ENCODE measurements at regions not wholly inside any gene's neighbourhood (a gene's known extent, or its start where the extent isn't known, plus 50 kb on each side); places are given as distances from the start of the nearest gene placed in this dataset.

DNA sequence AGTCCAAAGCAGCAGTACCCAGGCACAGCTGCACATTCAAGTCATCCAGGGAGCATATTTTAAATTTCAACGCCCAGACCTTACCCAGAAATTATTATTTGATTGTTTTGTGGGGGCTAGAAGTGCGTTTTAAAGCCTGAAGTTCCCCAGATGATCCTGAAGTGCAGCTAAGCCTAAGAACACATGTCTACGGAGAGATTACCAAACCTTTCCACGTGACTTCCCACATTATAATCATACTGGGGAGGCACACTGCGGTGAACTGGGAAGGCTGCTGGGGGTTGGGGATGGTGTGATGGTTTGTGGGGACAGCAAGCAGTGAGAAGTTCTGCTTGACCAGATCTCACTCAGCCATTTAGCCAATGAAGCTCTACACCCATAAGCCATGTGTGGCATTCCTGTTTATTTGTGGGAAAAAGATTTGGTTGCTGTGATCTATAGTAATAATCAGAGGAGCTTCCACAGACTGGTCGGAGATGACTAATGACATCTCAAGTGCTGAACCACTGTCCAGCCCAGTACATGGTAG lies 93.4 kb upstream of the CDH6 start:
- ATAC-seq = no peak
- no peaks in the 10 kb centered on the region for H3K9me3 ChIP-seq
- TF ChIP-seq, protein P1, sequence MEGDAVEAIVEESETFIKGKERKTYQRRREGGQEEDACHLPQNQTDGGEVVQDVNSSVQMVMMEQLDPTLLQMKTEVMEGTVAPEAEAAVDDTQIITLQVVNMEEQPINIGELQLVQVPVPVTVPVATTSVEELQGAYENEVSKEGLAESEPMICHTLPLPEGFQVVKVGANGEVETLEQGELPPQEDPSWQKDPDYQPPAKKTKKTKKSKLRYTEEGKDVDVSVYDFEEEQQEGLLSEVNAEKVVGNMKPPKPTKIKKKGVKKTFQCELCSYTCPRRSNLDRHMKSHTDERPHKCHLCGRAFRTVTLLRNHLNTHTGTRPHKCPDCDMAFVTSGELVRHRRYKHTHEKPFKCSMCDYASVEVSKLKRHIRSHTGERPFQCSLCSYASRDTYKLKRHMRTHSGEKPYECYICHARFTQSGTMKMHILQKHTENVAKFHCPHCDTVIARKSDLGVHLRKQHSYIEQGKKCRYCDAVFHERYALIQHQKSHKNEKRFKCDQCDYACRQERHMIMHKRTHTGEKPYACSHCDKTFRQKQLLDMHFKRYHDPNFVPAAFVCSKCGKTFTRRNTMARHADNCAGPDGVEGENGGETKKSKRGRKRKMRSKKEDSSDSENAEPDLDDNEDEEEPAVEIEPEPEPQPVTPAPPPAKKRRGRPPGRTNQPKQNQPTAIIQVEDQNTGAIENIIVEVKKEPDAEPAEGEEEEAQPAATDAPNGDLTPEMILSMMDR (IDR thresholded peaks at IDR 0.05) = no peak

DNA sequence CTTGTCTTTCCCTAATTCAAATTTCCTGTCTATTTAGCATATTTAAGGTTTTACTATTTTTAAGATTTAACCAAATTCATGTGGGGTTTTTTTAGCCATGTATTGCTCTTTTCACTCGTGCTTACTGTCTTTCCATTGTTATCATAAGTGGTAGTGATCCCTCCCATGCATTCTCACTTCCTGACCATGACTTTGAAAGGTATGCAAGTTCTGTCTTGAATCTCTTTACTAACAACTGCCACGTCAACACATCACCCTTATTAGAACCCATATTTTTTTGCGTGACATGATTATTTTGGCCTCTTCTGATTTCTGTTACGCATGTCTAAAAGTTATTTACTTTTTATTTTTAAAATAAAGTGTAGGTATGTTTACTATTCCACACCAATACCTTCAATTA lies 94.7 kb upstream of the CDH6 start:
- DNase-seq (no peak), ATAC-seq (no peak)
- H3K4me1 ChIP-seq = no peaks in the 10 kb centered on the region
- no peaks in the 10 kb centered on the region for H3K36me3 ChIP-seq
- H3K27ac ChIP-seq = no peak overlapping the region
- no peaks in the 10 kb centered on the region for H3K27me3 ChIP-seq (ENCODE audit: low read depth)
- intact Hi-C loops (cut with DNase I) = no loop called here
- TF ChIP-seq, protein P1 (IDR thresholded peaks at IDR 0.05) = no peak
- no peak overlapping the region for H3K4me3 ChIP-seq
- no peaks in the 10 kb centered on the region for H3K9me3 ChIP-seq

More for the DNA sequence above, 93.4 kb upstream of the CDH6 start:
- Histone ChIP-seq H3K36me3 (no peaks in the 10 kb centered on the region), H3K4me3 (no peak overlapping the region), H3K27me3 (ENCODE audit: low read depth) (no peaks in the 10 kb centered on the region), H3K4me1 (no peaks in the 10 kb centered on the region), H3K27ac (no peak overlapping the region)
- intact Hi-C loops (cut with DNase I) = no loop called here
- DNase-seq = no peak

DNA sequence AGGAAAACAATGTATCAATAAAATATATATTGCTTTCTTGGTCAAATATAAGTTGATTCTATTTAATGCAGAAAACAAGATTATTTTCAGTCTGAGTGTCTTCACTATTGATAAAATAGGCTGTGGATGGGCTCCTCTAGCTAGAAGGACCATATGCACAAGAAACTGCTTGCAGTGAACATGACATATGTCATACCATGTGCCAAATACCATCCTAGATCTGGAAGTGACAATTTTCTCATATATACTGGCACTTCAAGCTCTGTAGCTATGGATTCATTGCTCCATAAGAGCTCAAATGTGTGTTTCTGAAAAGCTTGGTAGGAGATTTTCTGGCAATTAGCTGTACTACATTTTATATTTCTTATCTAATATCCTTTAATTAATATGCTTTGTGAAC lies 95.6 kb upstream of the CDH6 start:
- no peaks in the 10 kb centered on the region for H3K4me1 ChIP-seq
- DNase-seq (no peak), ATAC-seq (no peak)
- intact Hi-C loops (cut with DNase I) = no loop called here
- no peaks in the 10 kb centered on the region for H3K9me3 ChIP-seq
- no peak overlapping the region for H3K4me3 ChIP-seq
- no peaks in the 10 kb centered on the region for H3K36me3 ChIP-seq
- TF ChIP-seq, protein P1 (IDR thresholded peaks at IDR 0.05) = no peak
- H3K27me3 ChIP-seq (ENCODE audit: low read depth) = no peaks in the 10 kb centered on the region
- H3K27ac ChIP-seq = no peak overlapping the region

DNA sequence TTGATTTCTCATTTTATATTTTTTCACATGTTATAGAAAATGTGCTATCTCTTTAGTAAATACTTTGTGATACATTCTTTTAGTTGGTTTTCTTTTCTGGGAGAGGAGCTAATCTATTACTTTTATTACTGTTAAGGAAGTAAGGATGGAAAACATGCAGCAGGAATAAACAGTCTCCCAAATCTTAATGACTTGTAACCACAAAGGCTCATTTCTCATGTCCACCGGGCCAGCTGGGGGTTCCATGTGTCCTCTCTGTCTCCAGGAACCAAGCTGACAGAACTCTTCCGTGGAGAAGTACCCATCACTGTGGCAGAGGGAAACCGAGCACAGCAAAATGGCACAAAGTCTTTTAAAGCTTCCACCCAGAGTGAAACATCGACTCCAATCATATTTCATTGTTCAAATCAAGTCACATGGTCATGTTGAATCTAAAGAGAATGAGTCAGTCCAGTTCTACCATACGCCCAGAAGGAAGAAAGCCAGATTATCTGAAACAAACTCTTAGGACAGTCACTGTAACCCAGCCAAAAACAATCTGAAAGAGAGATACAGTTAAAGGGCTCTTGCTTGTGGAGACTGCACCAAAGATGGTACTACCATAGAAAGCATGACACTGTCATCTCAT lies 97.1 kb upstream of the CDH6 start:
- Histone ChIP-seq H3K9me3 (no peaks in the 10 kb centered on the region), H3K4me1 (no peaks in the 10 kb centered on the region), H3K4me3 (no peak overlapping the region), H3K27ac (no peak overlapping the region), H3K36me3 (no peaks in the 10 kb centered on the region), H3K27me3 (ENCODE audit: low read depth) (no peaks in the 10 kb centered on the region)
- DNase-seq (no peak), ATAC-seq (no peak)
- TF ChIP-seq, protein P1 (IDR thresholded peaks at IDR 0.05) = no peak
- intact Hi-C loops (cut with DNase I) = no loop called here

DNA sequence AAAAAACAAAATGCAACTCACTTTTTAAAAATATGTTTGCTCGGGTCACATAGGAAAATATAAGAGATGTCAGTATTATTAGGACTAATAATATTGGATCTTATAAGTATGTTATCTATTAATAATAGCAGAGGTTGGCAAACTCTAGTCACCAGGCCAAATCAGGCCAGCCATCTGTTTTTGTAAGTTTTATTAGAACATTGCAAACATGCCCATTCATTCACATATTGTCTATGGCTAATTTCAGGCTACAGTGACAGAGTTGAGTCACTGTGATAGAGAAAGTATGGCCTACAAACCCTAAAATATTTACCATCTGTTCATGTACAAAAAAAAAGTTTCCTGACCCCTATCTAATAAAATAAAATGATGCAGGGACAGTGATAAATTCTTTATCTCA lies 97.7 kb upstream of the CDH6 start:
- no peak for DNase-seq
- ATAC-seq = no peak
- intact Hi-C loops (cut with DNase I) = no loop called here

More for the DNA sequence above, 97.7 kb upstream of the CDH6 start:
- Histone ChIP-seq H3K27ac (no peak overlapping the region), H3K4me1 (no peaks in the 10 kb centered on the region), H3K27me3 (ENCODE audit: low read depth) (no peaks in the 10 kb centered on the region), H3K36me3 (no peaks in the 10 kb centered on the region), H3K9me3 (no peaks in the 10 kb centered on the region), H3K4me3 (no peak overlapping the region)
- TF ChIP-seq, protein P1 (IDR thresholded peaks at IDR 0.05) = no peak
